HG02642 (cell line): ENCODE measurements at regions not wholly inside any gene's neighbourhood (a gene's known extent, or its start where the extent isn't known, plus 50 kb on each side); places are given as distances from the start of the nearest gene placed in this dataset.

ENCODE experiments used
- ATAC-seq: cut with Tn5 transposase; IDR thresholded peaks from one replicate; pipeline ENCODE4 v1.9.1; 2021; ENCODE audit warnings: mild to moderate bottlenecking; ENCODE audit not compliant: unreplicated experiment, poor library complexity

DNA sequence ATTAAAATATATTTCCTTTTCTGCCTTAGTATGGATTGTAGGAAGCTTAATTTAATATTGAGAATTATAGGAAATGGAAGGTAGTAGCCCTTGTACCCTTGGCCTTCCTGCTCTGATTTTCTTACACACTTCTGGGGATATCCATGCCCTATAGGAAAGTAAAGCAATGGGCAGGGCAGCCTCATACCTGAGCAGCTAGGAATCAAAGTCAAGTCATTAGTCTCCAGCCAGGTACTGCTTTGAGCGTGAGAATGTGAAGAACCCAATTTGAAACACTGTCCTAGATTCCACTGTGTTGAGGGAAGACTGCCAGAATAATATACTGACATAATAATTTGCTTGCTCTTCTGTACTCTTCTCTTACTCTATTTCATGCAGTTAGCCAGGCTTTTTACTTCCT, 51.0 kb upstream of the L3MBTL3 start:
- ATAC-seq, result no peak

DNA sequence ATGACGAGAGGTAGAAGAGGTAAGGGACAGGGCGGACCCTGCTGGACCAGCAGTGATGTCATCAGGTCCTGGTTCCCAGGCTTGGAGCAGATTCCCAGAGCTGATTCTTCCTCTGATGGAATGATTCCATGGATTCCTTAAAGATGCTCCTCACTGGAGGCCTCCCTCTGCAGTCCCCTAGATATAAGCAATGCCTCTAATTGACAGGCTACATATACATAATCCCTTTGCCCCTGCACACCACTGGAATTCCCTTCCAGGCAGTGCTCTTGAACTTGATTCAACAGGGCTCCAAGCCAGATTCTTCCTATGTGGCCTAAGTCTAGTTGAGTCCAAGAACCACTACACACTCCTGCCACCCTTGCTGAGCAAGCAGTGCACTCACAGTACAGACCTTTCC, 52.3 kb upstream of the L3MBTL3 start:
- ATAC-seq, result no peak

DNA sequence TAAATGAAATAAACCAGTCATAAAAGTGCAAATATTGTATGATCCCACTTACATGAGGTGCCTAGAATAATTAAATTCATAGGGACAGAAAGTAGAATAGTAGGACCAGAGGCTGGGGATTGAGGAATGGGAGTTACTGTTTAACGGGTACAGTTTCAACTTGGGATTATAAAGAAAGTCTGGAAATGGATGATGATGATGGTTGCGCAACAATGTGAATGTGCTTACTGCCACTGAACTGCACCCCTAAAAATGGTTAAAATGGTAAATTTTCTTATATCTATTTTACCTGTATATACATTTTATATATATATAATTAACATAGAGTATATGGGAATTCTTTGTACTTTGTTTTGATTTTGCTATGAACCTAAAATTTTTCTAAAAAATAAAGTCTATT, 53.3 kb upstream of the L3MBTL3 start:
- no peak for ATAC-seq

DNA sequence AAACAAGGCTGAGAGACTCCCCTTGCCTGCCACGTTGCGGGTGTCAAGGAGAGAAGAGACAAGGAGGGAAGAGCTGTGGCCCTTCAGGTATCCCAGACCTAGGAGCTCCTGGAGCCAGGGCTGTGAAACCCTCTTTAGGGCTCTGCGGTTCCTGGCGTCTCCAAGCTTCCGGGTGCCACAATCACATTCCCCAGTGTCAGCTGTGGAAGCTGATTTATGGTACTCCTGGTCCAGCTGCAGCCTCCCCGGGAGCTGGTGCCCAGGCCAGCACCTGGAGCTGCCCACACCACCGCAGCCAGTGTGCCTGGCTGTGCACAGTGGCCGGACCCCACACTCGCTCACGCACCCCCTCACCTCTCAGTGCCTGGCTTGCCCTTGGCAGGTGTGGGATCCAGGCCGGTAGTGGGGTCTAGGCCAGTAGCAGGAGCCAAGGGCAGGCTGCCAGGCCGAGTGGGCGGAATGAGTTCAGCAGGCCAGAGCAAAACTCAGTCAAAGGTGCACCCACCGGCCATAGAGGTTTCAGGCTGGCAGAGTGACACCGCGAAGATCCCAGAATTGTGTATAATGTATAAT, 58.9 kb upstream of the L3MBTL3 start:
- ATAC-seq, result no peak

DNA sequence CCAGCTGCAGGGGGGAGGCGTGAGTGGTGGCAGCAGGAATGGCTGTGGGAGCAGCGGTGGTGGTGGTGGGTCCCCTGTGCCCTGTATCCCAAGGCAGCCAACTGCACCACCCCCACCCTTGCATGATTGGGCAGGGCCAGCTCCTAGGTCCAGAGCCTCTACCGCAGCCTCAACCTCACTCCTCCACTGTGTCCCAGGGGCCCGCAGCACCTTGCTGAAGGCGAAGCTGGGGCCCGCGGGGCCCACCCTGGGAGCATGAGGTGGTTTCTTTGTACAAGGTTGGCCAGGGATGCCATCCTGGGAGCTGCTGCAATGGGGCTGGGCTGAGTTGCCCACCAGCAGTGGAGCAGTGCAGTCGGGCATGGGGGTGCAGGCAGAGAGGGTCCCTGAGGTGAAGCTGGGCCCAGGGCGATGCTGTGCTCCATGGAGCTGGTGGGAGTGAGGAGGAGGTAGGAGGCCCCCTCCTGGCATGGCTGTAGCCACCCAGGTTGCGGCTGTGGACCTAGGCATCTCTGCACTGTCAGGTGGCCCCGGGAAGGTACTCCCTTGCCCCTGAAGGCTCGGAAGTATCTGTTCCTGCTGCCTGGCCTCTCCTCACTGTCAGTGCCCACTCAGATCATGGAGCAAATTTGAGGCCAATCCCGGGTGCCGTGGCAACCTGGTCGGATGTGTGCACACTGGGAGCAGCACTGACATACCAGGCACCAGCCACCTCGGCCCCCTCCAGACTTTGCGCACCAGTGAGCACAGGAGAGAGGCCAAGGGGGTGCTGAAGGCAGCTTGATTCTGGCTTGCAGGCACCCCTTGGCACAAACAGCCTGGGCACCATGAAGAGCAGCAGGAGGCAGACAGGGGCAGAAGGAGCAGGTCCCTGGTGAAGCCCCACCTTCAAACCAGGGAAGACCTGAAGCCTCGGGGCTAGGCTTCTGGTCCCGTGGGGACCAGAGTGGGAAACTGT, 60.2 kb upstream of the L3MBTL3 start:
- ATAC-seq, result no peak

DNA sequence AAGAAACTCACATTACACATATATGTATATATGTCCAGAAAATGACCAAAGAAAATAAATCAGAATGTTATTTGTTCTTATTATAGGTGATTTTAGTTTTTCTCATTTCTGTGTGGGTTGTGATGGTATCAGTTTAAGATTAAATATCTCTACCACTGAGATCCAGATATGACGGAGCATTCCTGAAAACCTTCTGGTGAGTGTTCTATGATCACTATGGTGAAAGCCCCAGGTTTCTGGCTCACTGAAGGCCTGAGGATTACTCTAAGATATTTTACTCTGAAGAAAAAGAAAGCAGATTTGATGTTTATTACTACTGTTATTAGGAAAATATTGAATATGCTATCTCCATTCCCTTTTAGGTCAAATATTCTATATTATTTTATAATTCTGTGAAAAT, 62.8 kb upstream of the L3MBTL3 start:
- ATAC-seq, result no peak

DNA sequence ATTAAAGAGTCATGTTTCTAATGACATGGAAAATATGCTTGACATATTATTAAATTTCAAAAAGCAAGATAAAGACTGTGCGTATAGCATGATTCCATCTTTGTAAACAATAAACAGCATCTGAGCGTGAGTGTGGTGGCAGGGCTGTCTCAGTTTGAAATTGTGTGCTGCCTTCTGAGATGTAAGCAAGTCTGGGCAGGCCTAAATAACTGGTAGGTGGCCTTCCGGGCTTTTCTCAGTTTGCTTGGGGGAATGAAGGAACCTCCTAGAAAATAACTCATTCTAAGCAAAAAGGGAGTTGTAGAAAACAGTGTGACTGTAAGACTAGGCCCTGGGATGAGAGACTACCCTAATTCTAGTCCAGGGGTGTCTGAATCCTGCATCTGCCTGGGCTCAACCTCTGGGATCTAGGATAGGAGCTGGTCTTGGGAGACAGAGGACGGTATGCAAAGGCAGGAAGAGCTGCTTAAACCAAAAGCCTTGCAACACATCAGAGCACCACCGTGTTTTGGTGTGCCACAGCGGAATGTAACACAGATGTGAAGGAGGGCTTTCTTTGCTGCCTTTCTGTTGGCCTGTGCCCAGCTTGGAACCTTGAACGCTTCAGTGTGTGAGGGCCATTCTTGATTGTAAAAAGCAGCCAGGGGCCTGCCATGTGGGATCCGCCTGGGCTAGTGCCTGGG, 63.5 kb upstream of the L3MBTL3 start:
- ATAC-seq, result no peak

DNA sequence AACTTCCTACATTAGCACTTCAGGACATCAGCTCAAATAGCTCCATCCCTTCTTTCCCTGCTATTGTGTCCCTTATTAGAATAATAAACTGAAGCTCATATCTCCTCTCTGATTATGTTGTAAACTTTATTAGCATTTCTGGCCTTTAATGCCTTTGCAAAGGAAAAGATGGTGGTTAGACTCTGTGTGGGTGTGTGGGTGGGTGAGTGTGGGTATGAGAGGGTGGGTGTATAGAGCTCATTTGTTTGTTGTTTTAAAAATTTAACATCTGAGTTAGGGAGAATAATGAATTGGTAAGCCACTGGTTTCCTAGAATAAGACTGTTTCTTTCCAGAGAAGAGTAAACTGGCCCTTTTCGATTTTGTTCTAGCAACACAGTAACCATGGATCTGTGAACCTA, 70.6 kb upstream of the L3MBTL3 start:
- no peak for ATAC-seq

DNA sequence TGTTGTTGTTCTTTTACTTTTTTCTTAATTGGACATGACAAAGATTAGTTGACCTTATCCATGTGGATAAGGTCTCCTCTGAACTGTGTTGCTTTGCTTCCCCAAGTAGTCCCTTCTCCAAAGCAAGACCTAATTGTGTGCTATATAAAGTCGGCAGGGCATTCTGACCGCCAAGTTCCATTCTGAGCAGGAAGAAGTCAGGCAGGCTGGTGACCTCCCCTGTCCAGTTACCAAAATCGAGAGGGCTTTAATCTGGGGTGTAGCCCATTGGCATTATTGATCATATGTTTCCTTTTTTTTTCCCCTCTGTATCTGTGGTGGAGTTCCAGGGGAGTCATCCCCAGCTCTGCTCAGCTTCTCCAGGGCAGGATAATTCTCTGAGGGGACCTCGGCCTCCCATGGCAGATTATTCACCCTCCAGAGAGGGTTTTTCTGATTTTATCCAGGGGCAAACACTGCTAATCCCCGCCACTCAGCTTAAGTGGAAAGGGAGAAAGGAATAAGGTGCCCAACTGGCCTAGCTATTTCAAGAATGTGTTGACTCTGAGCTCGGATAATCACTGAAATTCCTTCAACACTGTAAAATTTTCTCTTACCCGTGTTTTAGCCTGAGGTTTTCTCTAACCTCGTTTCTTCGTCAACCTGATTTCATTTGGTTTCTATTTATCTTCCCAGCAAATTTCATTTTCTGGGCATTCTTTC, 71.8 kb upstream of the L3MBTL3 start:
- no peak for ATAC-seq

DNA sequence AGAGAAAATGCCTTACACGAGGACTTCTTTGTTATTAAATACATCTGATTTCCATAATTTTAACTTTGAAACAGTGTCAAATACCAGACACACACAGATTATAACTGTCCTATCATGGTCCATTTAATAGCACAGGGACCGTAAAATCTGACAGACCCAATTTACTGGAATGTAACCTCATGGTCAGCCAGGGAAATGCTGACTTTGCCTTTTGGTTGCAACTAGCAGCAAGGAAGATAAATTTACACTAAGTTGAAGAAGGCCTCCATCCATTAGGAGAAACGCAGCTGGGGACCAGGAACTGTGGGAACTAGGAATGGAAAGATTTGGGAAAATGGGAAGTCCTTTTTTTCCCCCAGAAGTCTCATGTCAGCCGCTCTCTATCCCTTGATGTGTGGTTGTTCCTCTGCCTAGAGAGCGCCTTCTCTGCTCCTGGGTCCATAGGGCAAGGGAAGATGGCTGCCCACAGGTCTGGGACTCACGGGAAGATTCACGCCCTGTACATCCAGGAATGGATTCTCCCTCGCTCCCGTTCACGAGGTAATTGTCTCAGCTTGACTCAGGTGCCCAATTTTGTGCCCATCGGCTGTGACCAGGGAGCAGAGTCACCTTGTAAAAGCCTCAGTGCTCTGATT, 74.6 kb upstream of the L3MBTL3 start:
- no peak for ATAC-seq

DNA sequence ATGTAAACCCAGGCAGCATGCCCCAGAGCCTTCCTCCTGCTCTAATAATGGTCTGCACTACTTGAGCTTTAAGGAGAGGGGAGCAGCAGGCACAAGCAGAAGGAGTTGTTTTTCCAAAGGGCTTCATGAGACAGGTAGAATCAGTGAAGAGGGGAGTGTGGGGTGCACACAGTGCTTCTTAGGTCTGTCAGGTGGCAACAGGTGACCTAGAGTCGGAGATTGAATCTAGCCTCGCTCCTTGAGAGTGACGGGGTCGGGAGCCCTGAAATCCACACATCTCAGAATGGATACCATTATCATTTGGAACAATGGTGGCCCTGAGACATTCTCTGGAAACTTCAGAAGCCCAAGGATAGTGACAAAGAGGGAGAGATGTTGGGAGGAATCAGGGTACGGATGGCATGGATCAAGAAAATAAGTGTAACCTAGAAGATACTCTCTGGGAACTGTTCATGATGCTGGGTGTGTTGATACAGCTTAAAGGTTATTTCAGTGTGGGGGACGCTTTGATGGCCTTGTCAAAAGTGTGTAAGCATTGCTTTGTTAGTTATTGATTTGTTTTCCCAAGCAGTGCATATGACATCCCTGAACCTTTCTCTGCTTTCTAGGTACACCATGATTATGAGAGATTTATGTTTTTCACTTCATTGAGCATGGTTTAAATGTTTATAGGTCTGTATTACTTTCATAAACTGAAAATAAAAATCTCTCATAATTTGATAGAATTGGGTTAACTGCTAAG, 77.8 kb upstream of the L3MBTL3 start:
- ATAC-seq, result no peak

DNA sequence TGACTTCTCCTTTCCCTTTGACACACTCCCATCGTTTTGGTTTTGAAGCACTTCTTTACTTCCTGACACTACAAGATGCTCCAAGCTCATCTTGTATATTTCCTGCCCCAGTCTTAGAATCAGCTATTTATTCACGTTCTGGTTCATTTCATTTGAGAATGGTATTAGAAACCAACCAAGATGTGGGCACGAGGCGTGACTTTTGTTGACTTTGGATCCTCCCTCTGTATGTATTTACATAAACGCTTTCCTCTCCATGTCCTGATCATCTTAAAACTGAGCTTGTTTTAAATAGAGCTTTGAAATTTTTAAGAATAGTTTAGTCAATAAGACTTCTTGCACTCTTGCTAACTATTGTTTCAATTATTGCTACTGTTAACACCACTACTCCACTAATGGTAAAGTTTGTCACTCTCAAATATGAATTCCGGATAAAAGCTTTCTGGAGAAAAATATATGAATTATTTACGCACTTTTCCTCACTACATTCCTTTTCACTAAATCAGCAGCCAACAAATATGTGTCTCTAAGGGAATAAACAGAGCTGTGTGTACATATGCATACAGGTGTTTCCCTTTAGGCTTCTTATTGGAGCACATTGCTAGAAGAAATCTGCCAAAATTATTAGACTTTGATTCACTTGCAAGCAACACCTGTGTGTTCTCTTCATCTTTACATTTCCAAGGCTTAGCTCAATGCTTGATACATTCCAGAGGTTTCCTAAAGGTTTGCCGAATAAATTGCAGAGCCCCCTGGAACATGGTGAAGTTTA, 77.3 kb upstream of the TMEM244 start:
- no peak for ATAC-seq

DNA sequence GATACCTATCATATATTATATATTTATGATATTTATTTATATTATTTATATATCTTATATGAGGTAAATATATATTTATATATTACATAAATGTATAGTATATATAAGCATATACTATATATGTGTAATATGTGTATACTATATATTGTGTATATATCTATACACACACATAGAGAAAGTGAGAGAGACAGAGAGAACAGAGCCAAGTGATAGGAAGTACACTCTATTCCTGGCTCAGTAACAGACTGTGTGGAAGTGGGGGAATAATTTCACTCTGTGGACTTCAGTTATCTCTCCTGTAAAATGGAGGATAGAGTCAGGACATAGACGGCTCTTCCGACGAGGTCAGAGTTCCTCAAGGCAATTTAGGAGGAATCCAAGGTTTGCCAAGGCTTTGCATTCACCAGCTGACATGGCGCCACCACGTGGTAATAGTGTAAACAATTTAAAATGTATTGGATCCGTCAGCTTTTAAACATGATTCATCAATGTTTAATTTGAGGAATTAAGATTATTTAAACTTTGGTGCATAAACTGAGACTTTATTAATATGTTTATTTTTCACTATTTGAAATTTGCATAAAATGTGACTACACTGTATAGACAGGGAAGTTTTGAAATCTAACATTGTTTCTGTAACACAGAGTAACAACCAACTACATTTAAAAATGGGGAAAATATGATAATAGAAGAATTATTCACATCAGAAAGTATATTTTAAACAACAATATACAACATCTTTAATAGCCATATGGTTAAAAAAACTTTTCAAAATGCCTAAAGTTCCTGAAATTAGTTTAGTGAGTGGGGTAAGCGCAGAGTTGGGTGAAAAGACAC, 75.4 kb upstream of the TMEM244 start:
- ATAC-seq, result peak; percentile 83

DNA sequence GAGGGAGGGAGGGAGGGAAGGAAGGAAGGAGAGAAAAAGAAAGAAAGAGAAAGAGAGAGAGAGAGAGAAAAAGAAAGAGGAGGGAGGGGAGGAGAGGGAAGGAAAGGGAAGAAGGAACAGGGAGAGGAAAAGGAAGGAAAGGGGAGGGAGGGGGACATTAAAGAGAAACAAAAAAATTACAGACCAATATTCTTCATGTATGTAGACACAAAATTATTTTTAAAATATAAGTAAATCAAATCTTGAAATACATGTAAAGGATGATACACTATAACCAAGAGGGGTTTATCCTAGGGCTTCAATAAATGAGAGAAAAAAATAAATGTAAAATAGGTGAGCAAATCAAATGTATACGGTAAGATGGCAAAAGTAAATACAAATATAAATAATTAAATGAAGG, 71.2 kb upstream of the TMEM244 start:
- no peak for ATAC-seq

DNA sequence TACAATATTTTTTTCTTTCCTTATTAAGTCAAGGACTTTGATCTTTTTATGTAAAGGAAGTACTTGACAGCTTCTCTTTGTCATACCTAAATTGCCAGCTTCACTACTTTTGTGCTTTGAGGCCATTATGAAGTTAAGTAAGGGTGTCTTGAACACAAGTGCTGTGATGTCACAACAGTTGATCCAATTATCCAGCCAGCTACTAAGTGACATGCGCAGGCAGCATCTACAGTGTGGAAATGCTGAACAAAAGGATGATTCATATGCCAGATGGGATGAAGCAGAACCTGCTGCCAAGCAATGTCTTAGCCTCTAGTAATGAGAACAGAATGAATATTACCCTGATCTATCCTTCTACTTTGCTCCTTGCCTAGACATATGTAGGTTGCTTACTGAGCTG, 68.3 kb upstream of the TMEM244 start:
- no peak for ATAC-seq

DNA sequence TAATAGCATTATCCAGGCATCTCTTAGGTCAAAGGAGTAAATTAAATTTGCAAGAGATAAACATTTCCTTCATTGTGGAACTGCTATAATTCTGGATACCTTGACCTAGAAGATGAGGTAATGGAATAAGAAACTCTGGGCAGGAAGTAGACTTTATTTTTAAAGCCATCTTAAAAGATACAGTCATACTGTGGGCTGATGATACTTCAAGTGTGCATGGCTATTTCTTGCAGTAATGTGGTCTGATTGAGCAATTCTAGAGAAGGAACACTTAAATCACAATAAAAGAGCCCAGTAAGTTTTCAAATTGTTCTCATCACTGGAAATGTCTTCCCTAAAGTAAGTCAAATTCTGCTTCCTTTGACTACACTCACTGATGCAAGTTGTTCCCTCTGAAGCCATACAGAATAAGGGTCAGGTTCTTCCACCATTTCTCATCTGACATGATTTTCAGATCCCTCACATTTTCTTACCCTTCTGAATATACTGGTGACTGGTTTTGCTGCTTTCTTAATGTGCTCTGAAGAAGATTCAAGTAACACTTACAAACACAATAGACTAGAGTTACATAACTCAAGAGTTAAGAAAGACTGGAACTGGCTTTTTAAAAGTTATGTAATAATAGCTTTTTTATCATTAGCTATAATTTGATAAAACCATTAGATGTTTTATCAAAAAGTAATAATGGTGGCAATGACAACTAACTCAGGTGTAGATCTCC, 62.6 kb upstream of the TMEM244 start:
- no peak for ATAC-seq

DNA sequence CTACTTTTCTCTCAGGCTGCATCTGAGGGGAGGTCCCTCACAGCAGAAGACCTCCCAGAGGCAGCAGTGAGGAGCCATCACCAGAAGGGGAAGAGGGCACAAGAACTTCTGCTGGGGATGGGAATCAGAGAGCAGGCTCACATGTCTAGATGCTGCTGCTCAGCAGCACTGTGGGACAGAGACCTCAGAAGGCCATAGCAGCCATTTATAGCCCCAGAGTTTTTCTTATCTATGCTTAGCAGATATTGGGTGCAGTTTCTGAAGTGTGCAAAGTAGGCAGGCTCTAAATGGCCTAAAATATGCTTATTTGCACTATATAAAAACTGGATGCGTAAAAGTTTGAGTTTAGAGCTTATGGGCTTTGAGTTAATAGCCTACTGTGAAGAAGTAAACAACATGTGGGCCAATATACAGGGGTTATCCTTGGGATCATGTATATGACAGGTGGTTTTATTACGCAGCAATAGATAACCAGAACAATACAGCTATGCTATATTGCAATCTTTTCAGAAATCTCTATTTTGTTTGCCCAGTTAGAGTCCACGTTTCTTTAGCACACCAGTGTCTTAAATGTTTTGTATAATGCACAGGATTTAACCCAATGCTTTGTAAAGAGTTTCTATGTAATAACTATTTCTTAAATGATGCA, 60.2 kb upstream of the TMEM244 start:
- no peak for ATAC-seq
